Stimulated activated CD4-positive, alpha-beta T cell treated with anti-CD3 and anti-CD28 coated beads, Interleukin-12 subunit alpha, Interleukin-12 subunit beta, amount 100 ng/mL, for 24 hours (primary cell): ENCODE measurements at regions not wholly inside any gene's neighbourhood (a gene's known extent, or its start where the extent isn't known, plus 50 kb on each side); places are given as distances from the start of the nearest gene placed in this dataset.

Experiments used
- DNase-seq, 2 experiments: peaks; one replicate each; pipeline ENCODE4 v3.0.0-alpha.2; 2020; ENCODE audit warnings: low read depth in 2 of 2

- no peak for DNase-seq
Observed at GRCh38 chr12:4026020-4026358, 152.8 kb upstream of the PARP11 start.

GRCh38 chr12:4025181-4026019 lies 152.2 kb upstream of the PARP11 start:
- DNase-seq = no peak

GRCh38 chr12:4024701-4025100 lies 151.5 kb upstream of the PARP11 start:
- DNase-seq = no peak

- DNase-seq = no peak
Observed at GRCh38 chr12:4015225-4016091, 142.3 kb upstream of the PARP11 start.

- DNase-seq = no peak
Observed at GRCh38 chr12:4014858-4015224, 141.6 kb upstream of the PARP11 start.

GRCh38 chr12:4014444-4014843 lies 141.2 kb upstream of the PARP11 start:
- no peak for DNase-seq

GRCh38 chr12:4012977-4013968 lies 140.1 kb upstream of the PARP11 start:
- no peak for DNase-seq

- no peak for DNase-seq
Observed at GRCh38 chr12:4012073-4012472, 138.9 kb upstream of the PARP11 start.

- DNase-seq = no peak
Observed at GRCh38 chr12:4011597-4011996, 138.4 kb upstream of the PARP11 start.

GRCh38 chr12:4009979-4010704 lies 136.9 kb upstream of the PARP11 start:
- no peak for DNase-seq

- no peak for DNase-seq
Observed at GRCh38 chr12:4006743-4007142, 133.5 kb upstream of the PARP11 start.

- DNase-seq = no peak
Observed at GRCh38 chr12:4005851-4006430, 132.7 kb upstream of the PARP11 start.

- DNase-seq = no peak
Observed at GRCh38 chr12:4003576-4003975, 130.4 kb upstream of the PARP11 start.

GRCh38 chr12:4002601-4003000 lies 129.4 kb upstream of the PARP11 start:
- DNase-seq = no peak

GRCh38 chr12:4001841-4002240 lies 128.6 kb upstream of the PARP11 start:
- no peak for DNase-seq

- no peak for DNase-seq
Observed at GRCh38 chr12:4001031-4001430, 127.8 kb upstream of the PARP11 start.

GRCh38 chr12:3999904-4000303 lies 126.7 kb upstream of the PARP11 start:
- DNase-seq = no peak

- no peak for DNase-seq
Observed at GRCh38 chr12:3998968-3999792, 126.0 kb upstream of the PARP11 start.

GRCh38 chr12:3998397-3998796 lies 125.2 kb upstream of the PARP11 start:
- DNase-seq = no peak

GRCh38 chr12:3996322-3996721 lies 123.1 kb upstream of the PARP11 start:
- DNase-seq = no peak
